ENCODE measurements at regions not wholly inside any gene's neighbourhood (a gene's known extent, or its start where the extent isn't known, plus 50 kb on each side); places are given as distances from the start of the nearest gene placed in this dataset.

GRCh38 chr16:73527187-73527586, 479.3 kb upstream of the ZFHX3 start:
- H3K36me3 Mint-ChIP-seq = no peaks in the 10 kb centered on the region
- H3K4me1 Mint-ChIP-seq (ENCODE audit: unreplicated experiment) = no peaks in the 10 kb centered on the region
- peak; percentile 17 for TF ChIP-seq CTCF (conservative IDR thresholded peaks at IDR 0.05)
- DNase-seq (ENCODE audit: extremely low spot score, unreplicated experiment) = no peak
- H3K9me3 Mint-ChIP-seq = peaks cover 2% of the 10 kb centered on the region
- H3K4me3 Mint-ChIP-seq = no peak overlapping the region
- H3K27me3 Mint-ChIP-seq = peaks cover 3% of the 10 kb centered on the region
- H3K27ac Mint-ChIP-seq = no peak overlapping the region

- Mint-ChIP-seq H3K4me3 (no peak overlapping the region), H3K4me1 (ENCODE audit: unreplicated experiment) (no peaks in the 10 kb centered on the region), H3K27me3 (peaks cover 3% of the 10 kb centered on the region), H3K36me3 (no peaks in the 10 kb centered on the region), H3K9me3 (no peaks in the 10 kb centered on the region), H3K27ac (no peak overlapping the region)
- no peak for TF ChIP-seq CTCF (conservative IDR thresholded peaks at IDR 0.05)
- DNase-seq (ENCODE audit: extremely low spot score, unreplicated experiment) = no peak
Observed at GRCh38 chr16:73526011-73526804, 478.3 kb upstream of the ZFHX3 start.

GRCh38 chr16:73523209-73523608, 475.3 kb upstream of the ZFHX3 start:
- Mint-ChIP-seq H3K36me3 (no peaks in the 10 kb centered on the region), H3K9me3 (no peaks in the 10 kb centered on the region), H3K27me3 (no peaks in the 10 kb centered on the region), H3K4me3 (no peak overlapping the region), H3K27ac (no peak overlapping the region), H3K4me1 (ENCODE audit: unreplicated experiment) (no peaks in the 10 kb centered on the region)
- no peak for TF ChIP-seq CTCF (conservative IDR thresholded peaks at IDR 0.05)
- DNase-seq (ENCODE audit: extremely low spot score, unreplicated experiment) = no peak

- H3K36me3 Mint-ChIP-seq = no peaks in the 10 kb centered on the region
Observed at GRCh38 chr16:73521499-73521898, 473.6 kb upstream of the ZFHX3 start.

GRCh38 chr16:73515616-73516015, 467.7 kb upstream of the ZFHX3 start:
- Mint-ChIP-seq H3K27me3 (peaks cover 3% of the 10 kb centered on the region), H3K9me3 (peaks cover 3% of the 10 kb centered on the region), H3K27ac (no peak overlapping the region), H3K4me3 (no peak overlapping the region), H3K36me3 (no peaks in the 10 kb centered on the region), H3K4me1 (ENCODE audit: unreplicated experiment) (no peaks in the 10 kb centered on the region)
- no peak for TF ChIP-seq CTCF (conservative IDR thresholded peaks at IDR 0.05)
- DNase-seq (ENCODE audit: extremely low spot score, unreplicated experiment) = no peak

More at GRCh38 chr16:73521499-73521898, 473.6 kb upstream of the ZFHX3 start:
- Mint-ChIP-seq H3K9me3 (peaks cover 3% of the 10 kb centered on the region), H3K27ac (no peak overlapping the region), H3K4me1 (ENCODE audit: unreplicated experiment) (no peaks in the 10 kb centered on the region), H3K27me3 (no peaks in the 10 kb centered on the region), H3K4me3 (no peak overlapping the region)
- no peak for TF ChIP-seq CTCF (conservative IDR thresholded peaks at IDR 0.05)
- no peak for DNase-seq (ENCODE audit: extremely low spot score, unreplicated experiment)
